ENCODE measurements at regions not wholly inside any gene's neighbourhood (a gene's known extent, or its start where the extent isn't known, plus 50 kb on each side); places are given as distances from the start of the nearest gene placed in this dataset.
A peak's percentile ranks its signal among the peaks of the same experiment; 100 is the strongest.
"Not testable (repeated sequence)": the region's sequence is repeated elsewhere in the genome, so short reads cannot be mapped to it uniquely, and the experiment has no call there.

GRCh38 chr10:91745090-91745831 lies 53.0 kb upstream of the TNKS2 start:
- no peak for TF ChIP-seq POLR2A (IDR thresholded peaks at IDR 0.05; ENCODE audit: low read depth, low read length)
- no peak for FAIRE-seq
- no peak for DNase-seq (ENCODE audit: insufficient read length, low spot score)

- no peak for TF ChIP-seq POLR2A (IDR thresholded peaks at IDR 0.05; ENCODE audit: low read depth, low read length)
- FAIRE-seq (no peak), DNase-seq (ENCODE audit: insufficient read length, low spot score) (no peak)
These were observed 54.8 kb upstream of the TNKS2 start for GRCh38 chr10:91743465-91743864.

GRCh38 chr10:91742229-91742628 lies 56.0 kb upstream of the TNKS2 start:
- TF ChIP-seq POLR2A (IDR thresholded peaks at IDR 0.05; ENCODE audit: low read depth, low read length) = no peak
- no peak for DNase-seq (ENCODE audit: insufficient read length, low spot score)
- no peak for FAIRE-seq

- no peak for FAIRE-seq
- DNase-seq (ENCODE audit: insufficient read length, low spot score) = no peak
- no peak for TF ChIP-seq POLR2A (IDR thresholded peaks at IDR 0.05; ENCODE audit: low read depth, low read length)
These were observed 56.9 kb upstream of the TNKS2 start for GRCh38 chr10:91741356-91741755.

- TF ChIP-seq POLR2A (IDR thresholded peaks at IDR 0.05; ENCODE audit: low read depth, low read length) = no peak
- FAIRE-seq (no peak), DNase-seq (ENCODE audit: insufficient read length, low spot score) (no peak)
These were observed 57.8 kb upstream of the TNKS2 start for GRCh38 chr10:91740353-91740924.

GRCh38 chr10:91732265-91732664 lies 66.0 kb upstream of the TNKS2 start:
- FAIRE-seq; DNase-seq (ENCODE audit: insufficient read length, low spot score): not testable (repeated sequence)

GRCh38 chr10:91729339-91729738 lies 68.9 kb upstream of the TNKS2 start:
- DNase-seq (ENCODE audit: insufficient read length, low spot score); FAIRE-seq: not testable (repeated sequence)

GRCh38 chr10:91726355-91726754 lies 71.9 kb upstream of the TNKS2 start:
- DNase-seq (ENCODE audit: insufficient read length, low spot score) (no peak), FAIRE-seq (no peak)
- no peak for TF ChIP-seq POLR2A (IDR thresholded peaks at IDR 0.05; ENCODE audit: low read depth, low read length)

- no peak for TF ChIP-seq POLR2A (IDR thresholded peaks at IDR 0.05; ENCODE audit: low read depth, low read length)
- DNase-seq (ENCODE audit: insufficient read length, low spot score) = no peak
- FAIRE-seq = no peak
These were observed 73.3 kb upstream of the TNKS2 start for GRCh38 chr10:91724933-91725332.

GRCh38 chr10:91713461-91714072 lies 80.7 kb upstream of the PPP1R3C start:
- DNase-seq (ENCODE audit: insufficient read length, low spot score) (no peak), FAIRE-seq (peak; percentile 45)
- no peak for TF ChIP-seq POLR2A (IDR thresholded peaks at IDR 0.05; ENCODE audit: low read depth, low read length)

- FAIRE-seq = peak; percentile 79
- DNase-seq (ENCODE audit: insufficient read length, low spot score) = no peak
- TF ChIP-seq POLR2A (IDR thresholded peaks at IDR 0.05; ENCODE audit: low read depth, low read length) = no peak
These were observed 79.2 kb upstream of the PPP1R3C start for GRCh38 chr10:91711885-91712680.

GRCh38 chr10:91709394-91709798 lies 76.5 kb upstream of the PPP1R3C start:
- DNase-seq (ENCODE audit: insufficient read length, low spot score) (no peak), FAIRE-seq (peak; percentile 93)
- no peak for TF ChIP-seq POLR2A (IDR thresholded peaks at IDR 0.05; ENCODE audit: low read depth, low read length)

- no peak for DNase-seq (ENCODE audit: insufficient read length, low spot score)
- TF ChIP-seq POLR2A (IDR thresholded peaks at IDR 0.05; ENCODE audit: low read depth, low read length) = no peak
- FAIRE-seq = peak; percentile 36
These were observed 75.4 kb upstream of the PPP1R3C start for GRCh38 chr10:91708174-91708861.

- DNase-seq (ENCODE audit: insufficient read length, low spot score) = no peak
- no peak for FAIRE-seq
- no peak for TF ChIP-seq POLR2A (IDR thresholded peaks at IDR 0.05; ENCODE audit: low read depth, low read length)
These were observed 74.4 kb upstream of the PPP1R3C start for GRCh38 chr10:91707236-91707635.

Measured in H54 (cell line).